ENCODE measurements at regions not wholly inside any gene's neighbourhood (a gene's known extent, or its start where the extent isn't known, plus 50 kb on each side); places are given as distances from the start of the nearest gene placed in this dataset.

GRCh38 chr17:36868777-36869176 lies 68.5 kb upstream of the LHX1 start:
- no peak overlapping the region for H3K4me3 ChIP-seq (ENCODE audit: low read depth, low read length)
- TF ChIP-seq CTCF (IDR thresholded peaks at IDR 0.05; ENCODE audit: insufficient read depth, low read length, poor library complexity, severe bottlenecking), result no peak
- H3K27me3 ChIP-seq (ENCODE audit: control insufficient read depth, insufficient read depth, low read length), result peaks cover 6% of the 10 kb centered on the region
- H3K36me3 ChIP-seq (ENCODE audit: control insufficient read depth, insufficient read depth, low read length), result no peaks in the 10 kb centered on the region
- no peak for DNase-seq (ENCODE audit: low read depth)

DNA sequence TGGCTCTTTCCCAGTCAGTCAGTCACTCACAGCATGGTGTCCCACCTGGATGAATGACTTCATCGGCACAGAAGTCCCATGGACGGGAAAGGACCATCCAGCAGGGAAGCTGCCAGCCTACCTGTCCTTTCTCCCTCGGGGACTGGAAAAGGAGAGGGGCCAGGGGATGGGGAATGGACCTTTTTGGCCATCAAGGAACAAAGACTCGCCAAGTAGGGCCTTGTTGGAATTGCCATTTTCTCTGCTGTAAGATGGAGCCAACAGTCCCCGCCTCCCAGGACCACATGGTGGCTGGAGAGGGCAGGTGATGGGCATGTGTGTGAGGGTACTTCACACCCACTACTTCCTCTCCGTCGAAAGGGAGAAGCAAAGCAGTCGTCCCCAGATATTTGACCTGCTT lies 67.8 kb upstream of the LHX1 start:
- no peak for TF ChIP-seq CTCF (IDR thresholded peaks at IDR 0.05; ENCODE audit: insufficient read depth, low read length, poor library complexity, severe bottlenecking)

GRCh38 chr17:36869856-36870719 lies 67.2 kb upstream of the LHX1 start:
- Histone ChIP-seq H3K36me3 (ENCODE audit: control insufficient read depth, insufficient read depth, low read length) (no peaks in the 10 kb centered on the region), H3K27me3 (ENCODE audit: control insufficient read depth, insufficient read depth, low read length) (peaks cover 6% of the 10 kb centered on the region), H3K4me3 (ENCODE audit: low read depth, low read length) (no peak overlapping the region)
- TF ChIP-seq CTCF (IDR thresholded peaks at IDR 0.05; ENCODE audit: insufficient read depth, low read length, poor library complexity, severe bottlenecking), result peak; percentile 15
- DNase-seq (ENCODE audit: low read depth), result no peak

More for the DNA sequence above, 67.8 kb upstream of the LHX1 start:
- Histone ChIP-seq H3K36me3 (ENCODE audit: control insufficient read depth, insufficient read depth, low read length) (no peaks in the 10 kb centered on the region), H3K4me3 (ENCODE audit: low read depth, low read length) (no peak overlapping the region), H3K27me3 (ENCODE audit: control insufficient read depth, insufficient read depth, low read length) (peaks cover 6% of the 10 kb centered on the region)
- DNase-seq (ENCODE audit: low read depth), result no peak

DNA sequence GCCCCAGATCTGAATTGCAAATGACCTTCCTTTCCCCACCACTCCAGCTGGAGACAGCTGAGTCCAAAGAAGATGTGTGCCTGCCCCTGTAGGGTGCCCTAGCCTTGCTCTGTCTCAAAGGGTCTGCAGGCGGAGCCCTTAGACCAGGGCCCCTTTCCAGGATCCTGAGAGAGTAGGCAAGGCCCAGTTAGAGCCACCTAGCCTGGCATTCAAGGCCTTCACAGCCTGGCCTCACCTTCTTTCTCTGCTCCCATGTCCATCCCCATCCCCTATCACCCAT lies 66.6 kb upstream of the LHX1 start:
- H3K4me3 ChIP-seq (ENCODE audit: low read depth, low read length), result no peak overlapping the region
- no peak for DNase-seq (ENCODE audit: low read depth)
- peaks cover 6% of the 10 kb centered on the region for H3K27me3 ChIP-seq (ENCODE audit: control insufficient read depth, insufficient read depth, low read length)
- no peaks in the 10 kb centered on the region for H3K36me3 ChIP-seq (ENCODE audit: control insufficient read depth, insufficient read depth, low read length)
- TF ChIP-seq CTCF (IDR thresholded peaks at IDR 0.05; ENCODE audit: insufficient read depth, low read length, poor library complexity, severe bottlenecking), result no peak

GRCh38 chr17:36875698-36876293 lies 61.5 kb upstream of the LHX1 start:
- H3K27me3 ChIP-seq (ENCODE audit: control insufficient read depth, insufficient read depth, low read length), result no peaks in the 10 kb centered on the region
- no peak for DNase-seq (ENCODE audit: low read depth)
- H3K4me3 ChIP-seq (ENCODE audit: low read depth, low read length), result no peak overlapping the region
- no peaks in the 10 kb centered on the region for H3K36me3 ChIP-seq (ENCODE audit: control insufficient read depth, insufficient read depth, low read length)
- TF ChIP-seq CTCF (IDR thresholded peaks at IDR 0.05; ENCODE audit: insufficient read depth, low read length, poor library complexity, severe bottlenecking), result no peak

Measured in kidney epithelial cell (primary cell).